ENCODE measurements at regions not wholly inside any gene's neighbourhood (a gene's known extent, or its start where the extent isn't known, plus 50 kb on each side); places are given as distances from the start of the nearest gene placed in this dataset.

GRCh38 chr4:108359986-108360681, 191.4 kb upstream of the LEF1 start:
- no peak for DNase-seq

- no peak for DNase-seq
Observed at GRCh38 chr4:108359130-108359985, 190.6 kb upstream of the LEF1 start.

DNA sequence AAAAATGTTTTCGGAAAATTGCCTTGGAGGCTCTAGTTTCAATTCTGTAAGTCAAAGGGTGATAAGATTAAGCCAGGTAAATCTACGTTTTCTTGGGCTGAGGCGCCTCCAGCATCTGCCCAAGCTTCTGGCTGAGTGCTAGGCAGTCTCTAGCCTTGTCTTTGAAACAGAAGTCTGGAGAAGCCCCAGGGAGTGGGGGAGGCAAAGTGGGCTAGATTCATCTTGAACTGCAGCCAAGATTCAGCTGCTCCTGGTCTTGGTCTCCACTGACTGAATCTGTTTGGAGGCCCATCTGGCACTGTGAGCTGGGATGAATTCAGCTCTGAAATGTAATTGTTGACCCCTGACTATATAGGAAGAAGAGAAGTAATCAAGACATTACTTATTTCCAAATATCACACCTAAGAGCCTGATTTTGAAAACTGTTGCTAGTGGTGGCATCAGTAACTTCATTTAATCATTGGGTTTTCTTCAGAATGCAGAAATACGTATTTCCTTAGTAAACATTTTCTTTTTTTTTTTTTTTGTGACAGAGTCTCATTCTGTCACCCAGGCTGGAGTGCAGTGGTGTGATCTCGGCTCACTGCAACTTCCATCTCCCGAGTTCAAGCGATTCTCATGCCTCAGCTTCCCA, 187.3 kb upstream of the LEF1 start:
- DNase-seq: no peak

DNA sequence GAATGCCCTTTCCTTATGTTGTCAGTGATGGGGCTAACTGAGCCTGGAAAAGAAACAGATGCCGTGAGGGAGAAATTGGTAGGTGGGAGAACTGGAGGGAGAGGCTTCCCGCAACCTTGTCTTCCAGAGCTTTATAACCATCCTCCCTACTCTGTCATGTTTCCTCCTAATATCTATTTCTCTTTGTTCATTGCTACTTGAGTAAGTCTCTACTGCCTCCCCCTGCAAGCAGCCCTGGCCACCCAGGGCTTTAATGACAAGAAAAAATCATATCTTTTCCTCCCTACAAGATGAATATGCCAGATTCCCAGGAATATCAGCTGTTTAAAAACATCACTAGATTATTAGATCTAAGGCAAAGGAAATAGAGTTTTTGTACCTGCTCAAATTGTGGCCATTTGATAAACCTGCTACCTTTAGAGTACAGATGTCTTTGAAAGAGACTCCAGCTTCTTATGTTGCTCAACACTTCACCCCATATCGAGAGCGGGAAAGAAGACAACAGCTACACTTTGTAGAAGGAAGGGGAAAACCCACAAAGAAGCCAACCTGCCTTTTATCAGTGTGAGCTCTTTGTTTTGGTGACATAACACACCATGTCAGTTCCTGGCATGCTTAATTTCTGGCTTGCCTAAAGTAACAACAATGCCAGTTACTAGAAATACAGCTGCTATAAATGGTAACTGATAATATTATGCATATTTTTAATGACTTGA, 186.6 kb upstream of the LEF1 start:
- no peak for DNase-seq

DNA sequence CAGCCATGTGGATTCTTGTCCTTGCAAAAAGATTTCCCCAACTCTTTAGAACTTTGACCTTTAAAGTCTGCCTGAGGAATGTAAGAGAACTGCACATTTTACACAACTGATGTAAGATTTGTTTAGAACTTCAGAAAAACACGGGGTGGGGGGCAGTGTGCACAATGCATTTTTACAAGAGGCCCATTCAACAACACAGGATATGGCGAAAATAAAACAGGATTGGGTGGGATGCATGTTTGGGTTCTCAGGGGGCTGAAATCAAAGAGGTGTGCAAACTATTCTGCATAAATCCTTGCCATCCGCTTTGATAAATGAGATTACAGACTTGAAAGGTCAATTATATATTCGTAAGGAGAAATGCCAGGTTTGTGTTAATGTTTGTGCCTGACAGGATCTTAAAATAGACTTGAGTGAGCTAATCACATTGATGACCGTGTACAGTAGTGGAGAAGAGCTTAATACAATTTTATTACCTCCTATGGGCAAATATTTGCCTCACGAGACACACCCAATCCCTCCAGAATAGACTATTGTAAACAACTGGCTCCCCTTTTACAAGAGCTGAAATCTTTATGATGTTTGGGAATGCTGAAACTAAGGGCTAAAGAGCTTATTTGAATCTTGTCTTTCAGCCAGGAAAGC, 184.1 kb upstream of the LEF1 start:
- no peak for DNase-seq

DNA sequence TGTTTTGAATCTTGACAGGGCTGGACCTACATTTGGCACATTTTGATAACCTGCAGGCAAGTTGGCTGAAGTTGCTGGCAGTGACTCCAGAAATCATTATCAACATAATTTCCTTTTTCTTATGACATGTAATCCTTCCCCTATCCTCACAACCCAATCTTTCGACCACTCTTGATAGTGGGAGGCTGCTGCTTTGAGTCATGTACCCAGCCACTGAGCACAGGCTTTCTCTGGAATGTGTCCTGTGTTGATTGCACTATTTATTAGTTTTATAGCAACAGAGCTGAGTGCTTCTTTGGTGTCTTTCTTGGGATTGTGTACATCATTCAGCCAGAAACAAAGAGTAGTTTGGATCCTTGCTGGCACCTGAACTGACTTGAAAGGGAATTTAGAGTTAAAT, 183.1 kb upstream of the LEF1 start:
- no peak for DNase-seq

- DNase-seq: no peak
Observed at GRCh38 chr4:108350332-108350731, 181.6 kb upstream of the LEF1 start.

DNA sequence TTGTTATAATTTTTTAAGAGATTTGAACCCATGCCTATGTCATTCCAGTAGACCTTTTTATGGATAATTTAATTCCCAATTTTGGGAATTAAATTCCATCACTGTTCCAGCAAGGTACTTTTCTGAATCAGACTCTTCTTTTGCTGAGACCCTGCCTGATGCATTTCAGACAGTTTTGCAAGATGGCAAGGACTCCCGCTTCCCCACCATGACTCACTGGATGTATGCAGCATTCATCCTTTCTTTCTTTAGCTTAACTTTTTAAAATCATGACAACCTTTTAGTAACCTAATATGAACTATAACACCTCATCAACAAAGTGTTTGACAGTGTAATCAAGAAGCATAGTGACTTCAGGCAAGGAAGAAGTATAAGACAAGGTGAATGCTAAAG, 178.1 kb upstream of the LEF1 start:
- DNase-seq: no peak

DNA sequence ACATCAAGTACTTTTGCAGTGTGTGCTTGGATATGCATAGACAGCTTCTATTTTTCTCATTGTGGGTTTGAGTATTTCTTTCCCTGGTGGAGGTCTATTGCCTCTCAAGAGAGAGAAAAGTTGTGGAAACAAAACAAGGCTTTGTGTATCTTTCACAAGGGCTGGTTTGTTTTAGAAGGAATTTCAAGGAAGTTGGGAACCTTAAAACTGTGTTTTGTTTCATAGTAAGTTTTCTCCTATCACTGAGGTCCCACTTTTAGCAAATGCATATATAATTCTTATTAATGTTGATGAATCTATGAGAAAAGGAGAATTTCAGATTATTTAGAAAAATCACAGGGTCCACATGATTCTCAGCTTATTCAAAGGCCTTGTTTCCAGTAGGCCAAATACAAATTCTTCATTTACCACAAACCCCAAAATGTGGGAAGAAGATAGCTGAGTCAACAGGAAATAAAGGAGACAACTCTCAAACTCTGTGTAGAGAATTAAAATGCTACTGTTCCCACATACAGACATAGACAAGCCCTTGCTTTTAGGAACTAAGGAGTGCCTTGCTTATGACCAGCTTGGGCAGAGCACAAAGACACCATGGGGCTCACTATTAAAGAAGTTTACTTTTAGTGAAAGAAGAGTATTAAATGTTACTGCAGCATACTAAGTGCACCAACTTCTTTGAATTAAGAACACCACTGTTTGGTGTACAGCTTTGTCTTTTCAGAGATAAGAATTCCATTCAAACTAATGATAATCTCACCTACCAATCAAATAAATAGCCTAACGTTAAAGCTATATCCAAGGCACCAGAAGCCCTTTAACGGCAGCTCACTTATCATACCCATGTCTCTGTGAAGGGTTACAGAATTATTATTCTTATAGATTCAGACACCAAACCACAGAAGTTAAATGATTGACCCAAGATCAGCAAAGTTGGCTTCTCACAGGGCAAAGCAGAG, 177.4 kb upstream of the LEF1 start:
- no peak for DNase-seq

GRCh38 chr4:108342325-108342970, 173.7 kb upstream of the LEF1 start:
- no peak for DNase-seq

GRCh38 chr4:108337923-108338322, 169.2 kb upstream of the LEF1 start:
- DNase-seq: no peak

DNA sequence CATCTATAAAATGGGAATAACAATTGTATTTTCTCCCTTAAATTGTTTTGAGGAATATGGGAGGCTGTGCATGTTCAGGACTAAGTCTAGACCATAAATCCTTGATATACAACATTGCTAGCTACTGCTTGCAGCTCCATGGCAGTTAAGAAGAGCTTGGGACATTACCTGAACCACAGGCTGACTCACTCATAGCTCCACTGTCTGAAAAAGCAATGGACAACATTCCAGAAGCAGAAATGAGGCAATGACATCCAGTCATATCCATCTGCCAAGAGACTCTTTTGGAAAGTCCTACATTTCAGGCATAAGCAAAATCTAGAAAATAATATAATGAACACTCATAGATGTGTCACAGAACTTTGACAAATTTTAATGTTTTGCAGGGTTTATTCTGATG, 167.3 kb upstream of the LEF1 start:
- DNase-seq: no peak

DNA sequence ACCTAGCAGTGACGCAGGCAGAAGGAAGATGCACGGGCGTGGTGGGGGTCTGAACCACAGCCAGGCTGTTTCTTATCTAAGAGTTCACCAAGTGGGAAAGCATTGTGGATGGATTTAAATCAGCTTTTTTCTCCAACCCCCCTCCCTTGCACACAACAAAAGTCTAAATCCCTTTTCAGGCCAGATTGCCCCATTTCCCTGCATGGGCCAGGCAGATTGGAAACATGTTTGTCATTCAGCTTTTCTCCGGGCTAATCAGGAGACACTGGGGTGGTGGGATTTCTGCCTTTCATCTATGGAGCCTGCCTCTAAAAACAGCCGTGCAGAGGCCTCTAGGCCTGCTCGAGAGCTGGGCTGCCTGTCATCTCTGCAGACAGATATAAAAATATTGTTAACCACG, 166.3 kb upstream of the LEF1 start:
- DNase-seq: no peak

DNA sequence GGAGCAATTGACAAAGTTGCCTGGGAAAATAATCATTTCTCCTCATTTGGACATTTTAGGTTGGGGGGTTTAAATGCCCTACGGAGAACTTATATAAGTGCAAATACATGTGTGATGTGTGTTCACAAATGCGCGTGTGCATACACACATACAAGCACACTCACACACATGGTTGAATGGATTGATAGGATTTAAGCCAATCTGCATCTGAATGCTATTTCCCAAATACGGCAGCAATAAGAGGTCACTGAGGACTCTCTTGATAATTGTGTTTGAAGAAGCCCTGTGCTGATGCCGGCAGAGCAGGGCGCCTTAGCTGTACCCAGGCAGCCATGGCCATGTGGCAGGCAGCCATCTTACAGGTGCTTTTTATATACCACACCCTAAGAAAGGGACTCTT, 165.3 kb upstream of the LEF1 start:
- DNase-seq: no peak

- DNase-seq: no peak
Observed at GRCh38 chr4:108333353-108333942, 164.7 kb upstream of the LEF1 start.

DNA sequence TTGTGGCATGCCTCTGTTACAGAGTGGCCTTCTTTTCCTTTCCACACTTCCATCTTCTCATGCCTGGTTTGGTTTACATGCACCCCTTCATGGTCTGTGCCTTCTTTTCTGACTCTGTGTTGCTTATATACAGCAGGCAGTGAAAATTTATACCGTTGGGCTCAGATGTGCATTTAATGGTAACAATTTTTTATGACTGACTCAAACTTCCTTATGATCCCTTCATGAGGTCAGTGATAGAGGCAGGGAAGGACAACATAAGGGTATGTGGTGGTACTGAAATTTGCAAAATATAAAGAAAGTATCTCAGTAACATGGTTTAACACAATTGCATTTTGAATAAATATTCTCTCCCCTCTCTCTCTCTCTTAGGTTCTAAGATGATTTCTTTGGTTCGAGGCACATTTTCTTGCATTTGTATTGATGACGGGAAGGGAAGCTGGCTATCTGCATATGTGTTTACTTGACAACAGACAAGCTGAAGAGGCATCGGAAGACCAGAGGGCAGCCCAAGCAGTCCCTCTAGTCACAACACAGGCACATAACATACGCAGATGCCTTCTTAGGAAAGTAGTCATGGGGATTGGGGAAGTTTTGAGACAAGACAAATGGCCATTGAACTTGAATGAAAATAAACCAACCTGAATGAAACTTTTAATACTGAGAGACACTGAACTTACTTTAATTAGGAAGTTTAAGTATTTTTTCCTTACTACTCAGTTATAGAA, 163.3 kb upstream of the LEF1 start:
- DNase-seq: no peak

- no peak for DNase-seq
Observed at GRCh38 chr4:108328383-108328732, 159.6 kb upstream of the LEF1 start.

DNA sequence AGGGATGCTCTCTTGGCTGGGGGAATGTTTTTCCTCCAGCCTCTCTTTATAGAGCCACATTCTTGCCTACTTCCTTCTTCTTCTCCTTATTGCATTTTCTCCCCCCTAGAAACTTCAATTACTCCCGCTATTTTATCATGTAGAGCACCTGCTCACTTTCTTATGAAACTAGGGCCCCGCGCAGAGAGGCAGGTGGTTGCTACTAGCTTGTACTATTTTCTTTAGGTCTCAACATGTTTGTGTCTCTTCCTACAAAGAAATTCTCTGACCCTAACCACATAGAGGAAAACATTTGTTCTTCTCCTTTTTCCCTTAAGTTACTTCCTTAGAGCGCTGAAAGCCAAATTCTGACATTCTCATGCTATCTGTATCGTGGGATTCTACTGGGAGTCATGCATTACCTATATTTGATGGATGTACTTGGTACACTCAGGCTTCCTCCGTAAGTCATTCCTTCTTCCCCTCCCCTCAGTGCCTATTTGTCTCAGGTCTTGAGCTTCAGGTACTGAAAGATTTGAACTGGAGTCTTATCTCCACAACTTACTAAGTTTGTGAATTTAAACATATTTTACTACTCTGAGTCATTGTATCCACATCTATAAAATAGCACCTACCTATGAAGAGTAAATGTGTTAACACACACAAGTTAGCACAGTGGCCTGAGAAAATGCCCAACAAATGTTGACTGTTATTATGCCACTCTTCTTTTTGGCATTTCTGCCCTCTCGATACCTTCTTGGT, 159.1 kb upstream of the LEF1 start:
- DNase-seq: no peak

- DNase-seq: no peak
Observed at GRCh38 chr4:108325561-108325960, 156.8 kb upstream of the LEF1 start.
